ENCODE measurements at regions not wholly inside any gene's neighbourhood (a gene's known extent, or its start where the extent isn't known, plus 50 kb on each side); places are given as distances from the start of the nearest gene placed in this dataset.

DNA sequence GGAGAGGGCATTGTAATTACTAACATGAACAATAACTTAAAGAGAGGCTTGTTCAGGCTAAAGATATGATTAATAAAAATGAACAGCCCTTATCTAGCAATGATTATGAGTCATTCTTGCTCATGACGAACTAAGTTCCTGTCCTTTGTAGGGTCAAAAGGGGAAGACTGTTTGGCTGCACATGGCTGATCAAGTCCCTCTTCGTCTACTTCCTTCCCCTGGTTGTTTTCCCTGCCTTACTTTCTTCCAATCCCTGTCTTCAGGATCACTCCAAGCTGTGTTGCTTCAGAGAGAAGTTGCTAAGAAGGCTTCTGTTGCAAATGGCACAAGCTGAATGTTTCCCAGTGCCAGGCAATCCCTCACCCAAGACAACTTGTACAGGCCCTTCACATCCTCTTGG lies 115.0 kb upstream of the HS3ST1 start:
- no peak for DNase-seq (ENCODE audit: low read depth in 2 of 2)

DNA sequence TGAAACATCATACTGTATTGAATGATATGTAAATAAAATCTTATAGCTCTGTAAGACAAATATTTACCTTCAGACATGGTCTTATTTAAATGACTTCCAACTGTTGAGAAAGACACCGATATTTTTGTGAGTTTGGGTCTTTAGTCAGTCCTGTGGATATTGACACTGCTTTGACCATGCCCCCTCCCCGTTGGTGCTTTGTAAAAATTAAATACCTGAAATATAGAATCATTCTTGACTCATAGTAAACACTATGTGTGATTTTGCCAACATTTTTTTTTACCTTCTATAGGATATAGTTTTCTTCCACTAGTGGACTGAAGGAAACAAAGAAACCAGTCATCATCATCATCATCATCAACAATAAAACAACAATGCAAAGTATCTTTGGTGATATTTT lies 114.3 kb upstream of the HS3ST1 start:
- DNase-seq (ENCODE audit: low read depth in 2 of 2), result no peak

DNA sequence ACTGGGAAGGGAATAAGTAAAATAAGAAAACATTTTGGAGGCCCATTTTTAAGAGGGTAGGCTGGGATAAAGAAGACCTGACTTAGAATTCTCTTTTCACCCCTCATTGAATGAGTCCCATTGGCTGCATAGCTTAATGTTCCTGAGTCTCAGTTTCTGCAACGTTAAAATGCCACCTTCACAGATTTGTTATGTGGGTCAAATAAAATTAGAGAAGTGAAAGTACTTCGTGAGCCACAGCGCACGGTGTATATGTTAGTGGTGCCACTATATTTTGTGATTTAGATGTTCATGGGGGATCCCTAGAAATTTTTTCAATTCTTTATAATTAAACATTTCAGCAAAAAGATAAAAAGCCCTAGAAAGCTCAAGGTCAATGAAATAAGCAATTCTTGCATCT lies 109.2 kb upstream of the HS3ST1 start:
- DNase-seq (ENCODE audit: low read depth in 2 of 2), result no peak

DNA sequence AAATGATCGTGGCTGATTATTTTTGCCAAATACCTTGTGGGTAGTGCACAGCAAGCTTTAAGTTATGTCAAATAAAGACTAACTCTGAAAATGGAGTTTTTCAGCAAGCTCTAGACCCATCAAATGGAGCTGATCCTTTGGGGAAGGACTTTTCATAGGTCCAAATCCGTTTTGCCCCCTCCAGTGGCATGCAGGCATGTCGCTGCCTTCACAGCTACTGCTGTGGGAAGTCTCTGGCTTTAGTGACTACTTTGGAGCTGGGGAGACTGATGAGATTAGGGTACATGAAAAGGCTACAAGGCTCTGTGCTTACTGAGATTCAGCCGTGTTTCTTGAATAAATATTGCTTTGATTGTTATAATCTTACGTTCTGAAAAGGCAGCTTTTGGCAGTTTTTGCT lies 106.6 kb upstream of the HS3ST1 start:
- DNase-seq (ENCODE audit: low read depth in 2 of 2), result no peak

DNA sequence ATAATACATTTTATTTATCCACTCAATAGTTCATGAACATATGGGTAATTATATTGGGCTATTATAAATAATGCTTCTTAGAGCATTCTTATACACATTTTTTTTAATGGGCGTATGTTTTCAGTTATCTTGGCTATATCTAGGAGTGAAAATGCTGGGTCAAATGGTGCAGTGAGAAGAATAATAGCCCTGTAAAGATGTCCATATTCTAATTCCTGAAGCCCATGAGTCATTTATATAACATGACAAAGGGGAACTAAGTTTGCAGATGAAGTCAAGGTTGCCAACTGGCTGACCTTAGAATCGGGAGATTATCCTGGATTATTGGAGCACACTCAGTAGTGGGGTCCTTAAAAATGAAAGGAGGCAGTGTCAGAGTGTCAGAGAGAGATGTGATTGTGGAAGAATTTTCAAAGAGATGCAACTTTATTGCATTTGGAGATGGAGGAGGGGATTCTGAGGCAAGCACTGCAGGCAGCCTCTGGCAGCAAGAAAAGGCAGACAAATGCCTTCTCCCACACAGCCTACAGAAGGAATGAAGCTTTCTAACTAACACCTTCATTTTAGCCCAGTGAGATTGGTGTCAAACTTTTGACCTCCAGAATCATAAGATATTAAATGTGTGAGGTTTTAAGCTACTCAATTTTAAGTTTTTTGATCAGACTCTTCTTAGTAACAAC lies 106.1 kb upstream of the HS3ST1 start:
- DNase-seq (ENCODE audit: low read depth in 2 of 2), result no peak

DNA sequence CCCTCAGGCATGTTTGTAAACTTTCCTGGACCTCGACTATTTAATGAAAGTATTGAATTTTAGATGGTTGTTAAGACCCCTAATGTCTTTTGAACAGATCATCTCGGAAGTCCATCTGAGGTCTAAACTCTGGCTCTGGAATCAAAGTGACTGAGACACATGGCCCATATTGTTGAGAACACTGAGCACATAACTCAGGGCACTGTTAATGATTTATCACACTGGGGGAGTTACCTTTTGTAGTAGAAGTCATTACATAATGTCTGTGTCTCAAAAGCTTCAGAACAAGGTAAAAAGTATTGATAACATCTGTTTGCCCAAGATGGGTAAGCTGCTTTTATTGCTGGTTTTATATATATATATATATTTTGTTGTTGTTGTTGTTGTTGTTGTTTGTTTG lies 103.4 kb upstream of the HS3ST1 start:
- no peak for DNase-seq (ENCODE audit: low read depth in 2 of 2)

DNA sequence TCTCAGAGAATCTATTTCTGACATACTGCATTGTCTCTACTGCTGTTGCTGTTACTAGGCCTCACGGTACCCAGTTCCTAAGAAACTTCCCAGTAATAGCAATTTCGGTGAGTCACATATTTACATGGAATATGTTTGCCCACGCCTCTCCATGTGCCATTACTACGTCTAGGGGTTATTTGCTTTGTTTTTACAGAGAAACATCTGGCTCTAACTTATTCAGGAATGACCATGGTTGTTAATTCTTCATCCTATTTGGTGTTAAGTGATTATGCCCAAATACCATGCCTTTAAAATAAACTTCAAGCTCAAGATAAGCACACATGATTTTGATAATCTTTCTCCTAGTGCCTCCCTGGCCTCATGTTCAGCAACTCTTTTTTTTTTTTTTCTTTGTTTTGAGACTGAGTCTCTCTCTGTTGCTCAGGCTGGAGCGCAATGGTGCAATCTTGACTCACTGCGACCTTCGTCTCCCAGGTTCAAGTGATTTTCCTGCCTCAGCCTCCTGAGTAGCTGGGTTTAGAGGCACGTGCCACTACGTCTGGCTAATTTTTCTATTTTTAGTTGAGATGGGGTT lies 101.0 kb upstream of the HS3ST1 start:
- no peak for DNase-seq (ENCODE audit: low read depth in 2 of 2)

DNA sequence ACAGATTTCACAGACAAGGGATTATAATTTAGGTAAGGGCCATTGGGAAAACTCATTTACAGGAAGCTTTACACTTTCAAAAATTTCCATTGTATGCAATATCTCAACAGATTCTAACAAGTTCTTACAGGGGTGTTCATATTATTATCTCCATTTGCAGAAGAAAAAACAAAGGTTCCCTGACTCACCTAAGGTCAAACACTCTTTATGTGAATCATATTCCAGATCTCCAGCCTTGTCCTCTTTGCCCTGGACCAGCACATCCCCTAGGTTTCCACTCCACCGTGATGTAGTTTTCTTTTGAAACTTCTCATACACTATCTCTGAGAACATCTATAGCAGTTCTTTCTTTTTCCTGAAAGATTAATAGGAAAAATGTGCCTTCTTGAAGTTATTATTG lies 96.4 kb upstream of the HS3ST1 start:
- no peak for DNase-seq (ENCODE audit: low read depth in 2 of 2)

DNA sequence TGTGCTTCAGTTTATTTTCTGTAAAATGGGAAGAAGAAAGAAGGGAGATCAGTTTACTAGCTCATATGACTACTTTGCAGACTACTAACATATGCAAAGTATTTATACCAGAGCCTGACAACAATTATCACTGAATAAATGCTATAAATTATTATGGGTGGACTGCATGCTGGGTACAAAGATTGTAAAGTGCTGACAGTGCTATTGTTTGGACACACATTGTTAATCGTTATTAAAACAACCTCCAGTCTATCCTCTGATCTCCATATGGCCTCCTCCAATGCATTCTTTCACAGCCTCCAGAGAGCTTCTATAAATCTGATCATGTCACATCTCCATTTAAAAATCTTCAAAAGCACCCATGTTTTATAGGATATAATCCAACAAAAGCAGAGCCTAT lies 90.1 kb upstream of the HS3ST1 start:
- no peak for DNase-seq (ENCODE audit: low read depth in 2 of 2)

DNA sequence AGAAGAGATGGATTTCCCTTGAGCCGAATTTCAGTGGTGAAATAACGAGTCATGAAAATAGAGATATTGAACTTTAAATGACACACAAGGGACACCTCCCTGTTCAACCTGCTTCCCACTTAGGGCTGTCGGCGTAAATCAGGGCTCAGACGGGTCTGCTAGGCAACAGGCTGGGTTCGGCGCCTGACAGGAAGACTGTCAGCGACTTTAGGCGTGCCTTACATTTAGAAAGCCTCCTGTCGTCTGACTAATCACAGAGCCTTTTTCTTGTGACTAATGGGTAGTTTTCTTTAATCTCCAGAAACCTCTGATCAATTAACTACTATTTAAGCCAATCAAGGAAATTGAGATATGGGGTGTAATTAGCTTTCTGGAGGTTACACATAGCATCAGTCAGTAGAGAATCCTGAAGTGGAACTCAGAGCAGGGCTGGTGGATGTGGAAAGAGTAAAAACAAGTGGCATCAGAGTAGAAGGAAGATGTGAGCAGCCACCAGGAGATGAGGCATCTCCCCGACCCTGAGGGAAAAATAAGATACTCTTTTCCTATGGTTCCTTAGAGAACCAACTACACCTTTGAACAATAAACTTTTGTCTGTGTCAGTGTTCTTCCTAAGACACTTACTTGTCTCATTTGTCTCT lies 86.2 kb upstream of the HS3ST1 start:
- no peak for DNase-seq (ENCODE audit: low read depth in 2 of 2)

DNA sequence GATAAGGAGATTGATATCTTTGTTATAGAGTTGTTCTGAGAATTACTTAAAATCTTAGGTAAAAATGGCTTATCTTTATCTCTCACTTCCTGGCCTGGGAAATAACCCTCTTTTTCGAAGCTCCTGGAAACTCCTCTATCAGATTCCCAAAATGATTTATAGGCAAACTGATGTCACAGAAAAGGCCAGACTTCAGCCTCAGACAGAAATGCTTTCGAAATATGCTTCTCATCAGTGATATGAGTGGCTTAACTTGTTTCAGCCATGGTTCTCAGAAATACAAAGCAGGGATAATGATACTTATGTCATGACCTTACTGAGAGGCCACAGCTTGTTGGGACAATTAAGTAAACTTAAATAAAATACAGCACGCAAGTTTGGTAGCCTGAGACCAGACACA lies 85.3 kb upstream of the HS3ST1 start:
- no peak for DNase-seq (ENCODE audit: low read depth in 2 of 2)

DNA sequence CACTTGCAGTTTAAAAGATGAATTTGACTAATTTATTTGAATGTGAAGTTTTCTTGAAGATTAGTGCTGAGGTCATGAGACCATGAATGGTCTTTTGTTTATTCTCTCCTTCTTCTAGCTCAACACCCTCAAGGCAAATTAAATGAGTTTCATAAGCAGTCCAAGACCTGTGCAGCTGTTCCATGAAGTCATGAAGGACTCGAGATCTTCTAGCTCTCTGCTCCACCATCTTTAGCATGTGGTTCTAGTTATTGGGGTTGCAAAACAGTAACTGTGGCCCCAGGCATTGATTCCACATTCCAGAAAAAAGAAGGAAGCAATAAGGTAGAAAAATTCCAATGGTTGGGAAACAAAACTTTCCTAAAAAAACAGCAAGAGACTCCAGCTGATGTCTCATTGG lies 84.2 kb upstream of the HS3ST1 start:
- DNase-seq (ENCODE audit: low read depth in 2 of 2), result no peak

DNA sequence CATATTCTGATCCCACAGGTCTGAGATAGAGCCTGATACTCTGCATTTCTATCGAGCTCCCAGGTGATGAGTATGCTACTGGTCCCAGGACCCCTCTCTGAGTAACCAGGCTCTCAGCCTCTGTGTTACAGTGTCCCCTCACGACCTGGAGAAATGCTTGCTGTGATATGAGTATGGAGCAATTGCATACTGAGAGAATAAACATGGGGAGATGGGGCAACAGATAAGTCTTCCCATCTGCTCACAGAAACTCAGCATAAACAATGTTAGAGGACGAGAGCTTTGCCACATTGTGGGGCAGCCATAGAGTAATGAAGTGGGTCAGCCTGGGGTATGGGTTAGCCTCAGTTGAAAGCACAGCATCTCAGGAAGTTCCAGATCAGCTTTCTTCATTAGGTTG lies 82.6 kb upstream of the HS3ST1 start:
- DNase-seq (ENCODE audit: low read depth in 2 of 2), result no peak

DNA sequence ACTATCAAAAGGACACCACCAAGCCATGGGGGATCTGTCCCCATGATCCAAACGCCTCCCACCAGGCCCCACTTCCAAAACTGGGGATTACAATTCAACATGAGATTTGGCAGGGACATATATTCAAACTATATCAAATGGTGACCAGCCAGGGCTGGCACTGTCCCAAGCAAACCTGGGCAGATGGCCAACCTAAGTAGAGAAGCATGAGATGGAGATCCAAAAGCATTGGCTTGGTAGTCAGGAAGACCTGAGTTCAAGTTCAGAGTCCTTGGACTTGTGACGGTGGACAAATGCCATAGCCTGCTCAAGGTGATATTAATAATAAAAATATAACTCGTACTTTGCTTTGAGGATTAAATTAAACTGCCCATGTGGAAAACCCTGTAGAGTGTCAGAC lies 79.2 kb upstream of the HS3ST1 start:
- DNase-seq (ENCODE audit: low read depth in 2 of 2), result no peak

DNA sequence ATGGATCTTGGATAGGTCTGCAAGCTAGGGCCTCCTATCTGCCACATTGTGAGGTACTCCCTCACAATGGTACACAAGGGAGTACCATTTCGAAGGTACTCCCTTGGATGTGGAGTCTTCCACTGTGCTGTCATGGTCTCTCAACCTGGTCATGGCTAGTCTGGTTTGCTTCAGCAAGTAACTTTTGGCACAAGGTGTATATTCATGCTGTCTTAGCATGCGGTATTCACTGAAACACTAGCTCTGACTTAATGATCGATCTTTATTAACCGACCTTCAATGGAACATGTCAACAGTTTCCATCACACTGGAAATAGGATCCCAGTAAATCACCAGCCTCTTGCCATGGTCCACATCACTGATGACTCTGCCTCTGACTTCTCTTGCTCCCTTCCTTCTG lies 77.5 kb upstream of the HS3ST1 start:
- no peak for DNase-seq (ENCODE audit: low read depth in 2 of 2)

DNA sequence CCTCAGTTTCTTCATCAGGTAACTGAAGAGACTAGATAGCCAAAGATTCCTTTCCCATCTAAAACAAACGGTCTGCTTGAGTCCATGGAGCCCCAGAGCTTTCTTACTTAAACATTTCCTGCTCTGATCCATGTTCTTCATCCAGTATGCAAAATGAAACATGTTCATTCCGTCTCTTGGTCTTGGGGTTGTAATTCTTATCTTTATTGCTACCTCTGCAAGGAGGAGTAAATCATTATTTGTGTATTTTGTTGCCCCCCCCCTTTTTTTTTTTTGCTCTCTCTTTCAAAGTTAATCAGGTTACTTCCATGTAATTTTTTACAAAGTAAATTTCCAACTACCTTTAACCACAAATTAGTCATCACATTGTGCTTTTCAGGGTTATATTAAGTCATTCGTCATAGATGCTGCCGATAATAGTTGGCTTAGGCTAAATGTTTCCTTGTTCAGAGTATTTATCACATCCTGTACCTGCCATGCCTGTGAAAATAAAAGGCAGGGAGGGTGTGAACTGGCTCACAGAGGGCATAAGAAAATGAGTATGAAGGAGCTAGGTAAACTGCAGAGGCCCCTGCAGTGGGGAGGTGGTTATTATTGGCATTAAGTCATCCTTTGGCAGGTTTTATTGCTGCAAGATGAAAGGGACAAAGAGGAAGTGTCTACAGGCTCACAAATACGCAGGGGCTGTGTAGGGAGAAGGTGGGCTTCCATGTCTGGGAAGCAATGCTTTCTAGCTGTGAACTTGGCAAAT lies 76.7 kb upstream of the HS3ST1 start:
- DNase-seq (ENCODE audit: low read depth in 2 of 2), result peak in 1 of 2 donors; percentile 22

DNA sequence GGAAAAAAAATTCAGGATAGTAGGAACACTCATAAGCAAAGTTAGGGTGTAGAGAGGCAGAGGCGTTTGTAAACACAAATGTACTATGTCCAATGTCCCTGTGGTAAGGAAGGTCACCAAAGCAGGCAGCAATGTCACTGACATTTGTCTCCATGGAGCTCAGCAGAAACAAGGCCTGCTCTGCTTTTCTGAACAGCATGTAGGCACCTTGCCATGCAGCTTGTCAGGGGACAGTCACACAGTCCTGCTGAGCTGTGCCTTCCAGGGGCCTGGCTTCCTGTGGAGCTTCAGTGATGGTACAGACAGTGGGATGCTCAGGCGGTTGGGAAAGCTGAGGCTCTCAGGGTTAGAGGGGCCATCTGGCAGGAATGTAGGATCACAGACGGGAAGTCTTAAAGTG lies 74.5 kb upstream of the HS3ST1 start:
- DNase-seq (ENCODE audit: low read depth in 2 of 2), result no peak

DNA sequence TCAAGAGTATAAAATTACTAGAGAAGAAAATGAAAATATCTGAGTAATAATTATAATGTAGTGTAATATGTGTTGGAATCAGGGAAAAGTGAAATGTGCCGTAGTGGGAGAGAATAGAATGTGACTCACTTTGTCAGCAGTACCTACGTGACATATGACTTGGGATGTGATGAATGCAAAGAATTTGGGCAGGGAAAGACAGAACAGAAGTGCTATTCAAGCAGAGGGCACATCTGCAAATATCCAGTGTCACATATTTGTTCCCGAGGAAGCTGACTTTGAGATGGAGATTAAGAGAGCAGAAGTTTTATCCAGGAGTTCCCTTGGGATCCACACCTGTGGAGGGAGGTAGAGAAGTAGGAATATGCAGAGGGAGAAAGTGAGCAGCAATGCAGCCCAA lies 69.3 kb upstream of the HS3ST1 start:
- DNase-seq (ENCODE audit: low read depth in 2 of 2), result no peak

DNA sequence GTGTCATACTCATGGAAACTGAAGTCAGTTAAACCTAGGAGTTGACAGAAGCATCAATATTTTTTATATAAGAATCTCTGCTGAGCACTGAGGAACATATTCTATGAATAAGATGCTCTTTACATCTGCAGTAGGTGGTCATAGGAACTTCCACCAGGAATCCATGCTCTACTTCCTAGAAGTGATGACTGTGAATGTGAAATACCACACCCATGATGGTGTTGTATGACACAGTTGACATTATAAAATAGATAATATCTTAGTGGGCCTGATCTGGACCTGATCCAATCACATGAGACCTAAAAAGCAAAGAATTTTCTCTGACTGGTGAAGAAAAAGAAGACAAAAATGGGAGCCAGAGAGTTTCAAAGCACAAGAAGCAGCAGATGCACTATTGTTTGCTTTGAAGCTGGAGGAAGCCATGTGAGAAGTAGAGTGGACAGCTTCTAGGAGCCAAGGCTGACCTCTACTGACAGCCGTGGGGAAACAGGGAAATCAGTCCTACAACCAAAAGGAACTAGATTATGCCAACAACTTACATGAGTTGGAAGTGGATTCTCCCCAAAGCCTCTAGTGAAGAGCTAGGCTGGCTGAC lies 68.6 kb upstream of the HS3ST1 start:
- DNase-seq (ENCODE audit: low read depth in 2 of 2), result no peak

DNA sequence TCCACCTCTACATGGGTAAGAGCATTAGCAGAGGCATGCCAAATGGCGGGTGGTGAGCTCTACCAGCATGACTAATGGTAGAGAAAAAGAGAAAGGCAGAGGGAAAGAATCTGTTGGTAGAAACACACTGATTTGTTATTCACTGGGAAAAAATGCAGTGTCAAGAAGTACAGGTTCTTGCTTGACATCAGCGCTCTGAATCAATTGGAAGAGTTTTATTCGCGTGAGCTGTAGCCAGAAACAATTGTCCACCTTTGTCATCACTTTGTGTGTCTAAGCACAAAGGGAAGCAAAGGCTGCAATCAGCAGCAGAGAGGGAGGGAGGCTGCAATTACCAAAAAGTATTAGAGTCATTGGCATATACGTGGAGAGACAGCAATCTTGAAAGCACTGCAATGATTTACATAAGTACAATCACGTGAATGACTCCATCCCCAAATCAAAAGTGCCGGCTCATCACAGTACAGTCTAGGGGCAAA lies 67.7 kb upstream of the HS3ST1 start:
- DNase-seq (ENCODE audit: low read depth in 2 of 2), result no peak

DNA sequence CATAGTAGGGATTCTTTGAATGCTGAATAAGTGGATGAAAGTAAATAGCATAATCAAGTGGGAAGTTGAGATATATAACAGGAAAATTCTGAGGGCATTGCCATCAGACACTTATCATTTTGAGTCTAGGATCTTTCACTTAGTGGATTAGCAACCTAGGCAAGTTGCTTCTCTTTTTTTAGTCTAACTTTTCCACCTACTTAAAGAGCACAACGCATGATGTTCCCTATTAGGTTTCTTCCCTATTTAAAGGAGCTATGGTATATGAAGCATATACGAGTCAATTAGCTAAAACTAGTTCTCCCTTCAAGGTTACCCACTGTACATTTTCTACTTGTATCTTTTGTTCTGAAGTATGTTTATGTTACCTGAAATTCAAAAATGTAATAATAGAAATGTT lies 67.1 kb upstream of the HS3ST1 start:
- no peak for DNase-seq (ENCODE audit: low read depth in 2 of 2)

DNA sequence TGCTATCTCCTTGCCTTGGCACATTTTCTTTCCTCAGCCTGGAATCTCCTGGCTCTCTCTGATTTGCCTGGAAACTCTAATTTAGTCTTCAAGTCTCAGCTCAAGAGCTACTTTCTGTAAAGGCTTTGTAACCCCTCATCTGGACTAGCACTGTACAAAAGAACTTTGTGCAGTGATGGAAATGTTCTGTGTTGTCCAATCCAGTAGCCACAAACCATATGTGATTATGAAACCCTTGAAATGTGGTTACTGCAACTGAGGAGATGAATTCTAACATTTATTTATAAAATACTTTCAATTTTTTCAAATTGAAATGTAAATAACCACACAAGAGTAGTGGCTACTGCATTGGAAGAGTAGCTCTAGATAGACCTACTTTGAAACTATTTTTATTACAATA lies 66.6 kb upstream of the HS3ST1 start:
- no peak for DNase-seq (ENCODE audit: low read depth in 2 of 2)
